HFF-Myc (cell line): ENCODE measurements at regions not wholly inside any gene's neighbourhood (a gene's known extent, or its start where the extent isn't known, plus 50 kb on each side); places are given as distances from the start of the nearest gene placed in this dataset.

Experiments used
- DNase-seq: peaks from one replicate; pipeline ENCODE4 v3.0.0-alpha.2; 2011; ENCODE audit warnings: low read depth; ENCODE audit errors: extremely low read depth
- H3K4me3 ChIP-seq: replicated peaks from 2 replicates; pipeline ENCODE4 v1.5.1; 2011; ENCODE audit warnings: low read depth, mild to moderate bottlenecking, control low read depth, low read length
- TF ChIP-seq, protein P1 (sequence below): IDR thresholded peaks from 2 replicates; pipeline ENCODE4 v1.5.1; 2012; ENCODE audit warnings: mild to moderate bottlenecking, low read depth, low read length, control low read depth; ENCODE audit errors: missing control alignments

DNA sequence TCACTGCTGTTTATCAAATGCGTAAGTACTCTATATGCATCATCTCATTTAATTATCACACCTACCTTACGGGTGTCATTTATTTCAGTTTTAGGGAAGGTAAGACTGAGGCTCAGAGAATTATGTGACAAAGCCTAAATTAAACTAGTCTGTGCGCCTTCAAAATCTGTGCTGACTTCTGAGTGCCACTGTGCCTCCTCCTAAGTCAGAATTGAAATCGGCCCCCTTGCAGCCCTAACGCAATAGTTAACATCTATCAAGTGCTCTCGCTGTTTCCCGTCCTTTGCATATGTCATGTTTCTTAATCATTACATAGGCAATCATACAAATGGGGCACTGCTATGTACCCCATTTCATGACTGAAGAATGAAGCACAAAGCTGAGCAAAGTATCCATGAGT lies 79.0 kb upstream of the PDE10A start:
- TF ChIP-seq, protein P1, sequence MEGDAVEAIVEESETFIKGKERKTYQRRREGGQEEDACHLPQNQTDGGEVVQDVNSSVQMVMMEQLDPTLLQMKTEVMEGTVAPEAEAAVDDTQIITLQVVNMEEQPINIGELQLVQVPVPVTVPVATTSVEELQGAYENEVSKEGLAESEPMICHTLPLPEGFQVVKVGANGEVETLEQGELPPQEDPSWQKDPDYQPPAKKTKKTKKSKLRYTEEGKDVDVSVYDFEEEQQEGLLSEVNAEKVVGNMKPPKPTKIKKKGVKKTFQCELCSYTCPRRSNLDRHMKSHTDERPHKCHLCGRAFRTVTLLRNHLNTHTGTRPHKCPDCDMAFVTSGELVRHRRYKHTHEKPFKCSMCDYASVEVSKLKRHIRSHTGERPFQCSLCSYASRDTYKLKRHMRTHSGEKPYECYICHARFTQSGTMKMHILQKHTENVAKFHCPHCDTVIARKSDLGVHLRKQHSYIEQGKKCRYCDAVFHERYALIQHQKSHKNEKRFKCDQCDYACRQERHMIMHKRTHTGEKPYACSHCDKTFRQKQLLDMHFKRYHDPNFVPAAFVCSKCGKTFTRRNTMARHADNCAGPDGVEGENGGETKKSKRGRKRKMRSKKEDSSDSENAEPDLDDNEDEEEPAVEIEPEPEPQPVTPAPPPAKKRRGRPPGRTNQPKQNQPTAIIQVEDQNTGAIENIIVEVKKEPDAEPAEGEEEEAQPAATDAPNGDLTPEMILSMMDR = no peak
- no peak for DNase-seq
- no peak overlapping the region for H3K4me3 ChIP-seq

DNA sequence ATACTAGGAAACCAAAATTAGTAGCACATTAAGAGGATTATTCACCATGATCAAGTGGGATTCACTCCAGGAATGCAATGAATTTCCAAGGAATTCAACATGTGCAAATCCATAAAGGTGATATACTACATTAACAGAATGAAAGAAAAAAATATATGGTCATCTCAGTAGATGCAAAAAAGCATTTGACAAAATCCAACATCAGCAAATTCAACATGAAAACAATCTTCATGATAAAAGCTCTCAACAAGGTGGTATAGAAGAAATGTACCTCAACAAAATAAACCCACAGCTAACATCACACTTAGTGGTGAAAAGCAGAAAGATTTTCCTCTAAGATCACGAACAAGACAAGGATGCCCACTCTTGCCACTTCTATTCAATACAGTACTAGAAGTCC lies 74.4 kb upstream of the PDE10A start:
- no peak for DNase-seq
- TF ChIP-seq, protein P1 = no peak
- H3K4me3 ChIP-seq = no peak overlapping the region

DNA sequence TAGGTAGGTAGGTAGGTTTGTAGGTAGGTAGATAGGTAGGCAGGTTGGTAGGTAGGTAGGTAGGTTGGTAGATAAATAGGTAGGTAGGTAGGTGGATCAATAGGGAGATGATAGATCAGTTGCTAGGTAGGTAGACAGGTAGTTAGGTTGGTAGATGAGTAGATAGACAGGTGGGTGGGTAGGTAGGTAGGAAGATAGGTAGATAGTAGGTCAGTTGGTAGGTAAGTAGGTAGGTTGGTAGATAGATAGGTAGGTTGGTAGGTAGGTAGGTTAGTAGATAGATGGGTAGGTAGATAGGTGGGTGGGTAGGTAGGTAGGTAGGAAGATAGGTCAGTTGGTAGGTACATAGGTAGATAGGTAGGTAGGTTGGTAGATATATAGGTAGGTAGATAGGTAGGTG lies 72.0 kb upstream of the PDE10A start:
- TF ChIP-seq, protein P1 = no peak
- H3K4me3 ChIP-seq = no peak overlapping the region
- DNase-seq = no peak

DNA sequence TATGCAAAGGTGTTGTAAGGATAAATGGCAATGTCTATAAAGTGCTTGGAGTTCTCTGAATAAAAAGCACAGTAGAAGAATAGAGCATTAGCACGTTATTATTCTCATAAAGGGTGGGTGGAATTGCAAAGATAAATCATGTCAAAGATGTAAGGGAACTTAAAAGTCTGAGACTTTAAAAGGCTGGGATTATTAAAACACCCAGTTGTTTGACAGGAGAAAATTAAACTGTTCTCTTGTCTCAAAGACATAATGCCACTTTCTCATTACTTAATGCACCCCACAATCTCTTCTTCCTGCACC lies 70.4 kb upstream of the PDE10A start:
- H3K4me3 ChIP-seq = no peak overlapping the region
- no peak for DNase-seq
- TF ChIP-seq, protein P1 = no peak

DNA sequence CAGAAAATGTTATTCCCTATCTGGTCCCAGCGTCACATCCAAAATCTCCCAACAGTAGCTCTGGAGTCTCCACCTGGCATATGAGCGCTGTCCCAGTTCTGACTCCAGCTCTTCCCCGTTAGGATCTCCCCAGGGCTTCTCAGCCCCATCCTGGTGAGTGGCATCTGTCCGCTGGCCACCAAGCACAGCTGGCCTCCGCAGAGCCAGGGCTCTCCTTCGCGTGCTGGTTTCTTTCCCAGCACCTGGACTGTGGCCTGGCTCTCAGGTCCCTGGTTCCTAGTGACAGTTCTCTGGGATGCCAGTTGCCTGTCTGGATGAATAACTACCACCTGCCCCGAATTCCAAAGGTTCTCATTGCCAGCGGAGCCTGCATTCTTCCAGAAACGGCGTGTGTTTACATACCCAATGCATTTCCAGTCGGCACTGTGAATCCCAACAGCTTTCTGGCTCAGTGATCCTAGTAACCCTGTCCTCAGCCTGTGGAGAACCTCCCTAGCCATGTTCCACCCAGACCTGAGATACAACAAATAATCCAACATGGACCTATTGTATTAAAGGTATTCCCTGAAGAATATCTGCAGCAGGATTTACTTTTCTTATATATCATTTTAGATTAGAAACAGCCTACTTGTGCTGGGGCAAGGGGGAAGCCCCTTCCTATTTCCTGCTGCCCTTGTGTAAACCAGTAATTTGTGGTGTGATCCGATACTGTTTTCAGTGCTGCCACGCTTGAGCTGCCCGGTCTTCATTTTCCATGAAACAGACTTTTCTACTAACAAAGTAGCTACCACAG lies 69.9 kb upstream of the PDE10A start:
- no peak overlapping the region for H3K4me3 ChIP-seq
- TF ChIP-seq, protein P1 = no peak
- no peak for DNase-seq

DNA sequence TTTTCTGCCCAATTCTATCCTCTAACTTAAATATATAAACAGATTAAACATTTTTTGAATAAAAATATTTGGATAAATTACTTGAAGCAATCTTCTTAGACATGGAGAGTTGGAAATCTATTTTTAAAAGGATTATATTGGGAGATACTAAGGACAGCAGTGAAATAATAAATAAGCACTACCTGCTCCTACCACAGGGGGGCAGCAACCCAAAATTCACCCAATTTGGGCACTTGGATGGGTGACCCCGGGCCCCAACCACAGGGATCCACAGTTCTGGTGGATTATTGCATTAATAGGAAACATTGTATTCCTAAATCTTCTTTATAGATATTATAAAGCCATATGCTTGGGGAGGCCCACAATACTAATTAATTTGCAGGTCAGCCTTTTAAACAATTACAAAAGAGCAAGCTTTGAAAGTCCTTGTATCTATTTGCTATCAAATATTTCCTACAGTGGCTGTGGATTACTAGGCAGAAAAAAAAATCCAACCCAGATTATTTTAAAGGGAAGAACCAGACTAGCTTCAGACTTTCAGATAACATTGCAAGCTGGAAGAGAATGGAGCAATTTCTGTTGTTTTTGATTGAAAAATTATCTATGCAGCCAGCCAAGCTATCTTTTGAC lies 66.4 kb upstream of the PDE10A start:
- H3K4me3 ChIP-seq = no peak overlapping the region
- TF ChIP-seq, protein P1 = peak; percentile 49
- no peak for DNase-seq

DNA sequence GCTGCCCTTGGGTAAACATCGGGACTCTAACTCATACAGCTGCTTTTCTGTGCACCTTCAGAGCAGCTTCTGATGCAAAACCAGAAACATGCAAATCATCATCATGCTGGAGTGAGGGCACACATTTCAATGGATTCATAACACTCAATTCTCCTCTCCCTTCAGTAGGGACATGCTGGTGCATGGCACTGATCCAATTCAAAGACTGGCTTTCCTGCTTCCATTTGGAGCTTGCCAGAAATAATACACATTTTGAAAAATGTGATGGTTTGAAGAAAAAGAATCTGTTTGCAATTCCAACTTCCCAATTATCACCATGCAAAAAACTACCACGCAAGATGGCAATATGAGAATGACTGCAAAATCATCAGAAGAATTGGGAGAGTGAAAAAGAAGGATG lies 65.2 kb upstream of the PDE10A start:
- DNase-seq = no peak
- TF ChIP-seq, protein P1 = no peak
- no peak overlapping the region for H3K4me3 ChIP-seq
